ENCODE measurements at regions not wholly inside any gene's neighbourhood (a gene's known extent, or its start where the extent isn't known, plus 50 kb on each side); places are given as distances from the start of the nearest gene placed in this dataset.

- no peak for TF ChIP-seq GATA2 (IDR thresholded peaks at IDR 0.05; ENCODE audit: low read depth, low read length)
- TF ChIP-seq GATA3 (IDR thresholded peaks at IDR 0.05; ENCODE audit: low read depth, low read length), result no peak
Observed at GRCh38 chr2:239736358-239737143, 288.6 kb downstream of the NDUFA10 start.

- TF ChIP-seq GATA3 (IDR thresholded peaks at IDR 0.05; ENCODE audit: low read depth, low read length) (no peak), GATA2 (IDR thresholded peaks at IDR 0.05; ENCODE audit: low read depth, low read length) (no peak)
Observed at GRCh38 chr2:239735829-239736357, 289.2 kb downstream of the NDUFA10 start.

GRCh38 chr2:239735131-239735828 lies 289.9 kb downstream of the NDUFA10 start:
- no peak for TF ChIP-seq GATA3 (IDR thresholded peaks at IDR 0.05; ENCODE audit: low read depth, low read length)
- TF ChIP-seq GATA2 (IDR thresholded peaks at IDR 0.05; ENCODE audit: low read depth, low read length), result no peak

- TF ChIP-seq GATA2 (IDR thresholded peaks at IDR 0.05; ENCODE audit: low read depth, low read length) (no peak), GATA3 (IDR thresholded peaks at IDR 0.05; ENCODE audit: low read depth, low read length) (no peak)
Observed at GRCh38 chr2:239734436-239735005, 290.6 kb downstream of the NDUFA10 start.

- TF ChIP-seq GATA2 (IDR thresholded peaks at IDR 0.05; ENCODE audit: low read depth, low read length) (no peak), GATA3 (IDR thresholded peaks at IDR 0.05; ENCODE audit: low read depth, low read length) (no peak)
Observed at GRCh38 chr2:239732666-239733010, 292.5 kb downstream of the NDUFA10 start.

GRCh38 chr2:239731998-239732665 lies 293.0 kb downstream of the NDUFA10 start:
- TF ChIP-seq GATA3 (IDR thresholded peaks at IDR 0.05; ENCODE audit: low read depth, low read length) (no peak), GATA2 (IDR thresholded peaks at IDR 0.05; ENCODE audit: low read depth, low read length) (no peak)

GRCh38 chr2:239731422-239731821 lies 293.7 kb downstream of the NDUFA10 start:
- TF ChIP-seq GATA2 (IDR thresholded peaks at IDR 0.05; ENCODE audit: low read depth, low read length) (no peak), GATA3 (IDR thresholded peaks at IDR 0.05; ENCODE audit: low read depth, low read length) (no peak)

GRCh38 chr2:239730897-239731296 lies 294.2 kb downstream of the NDUFA10 start:
- peak; percentile 90 for TF ChIP-seq GATA2 (IDR thresholded peaks at IDR 0.05; ENCODE audit: low read depth, low read length)
- TF ChIP-seq GATA3 (IDR thresholded peaks at IDR 0.05; ENCODE audit: low read depth, low read length), result no peak

- no peak for TF ChIP-seq GATA2 (IDR thresholded peaks at IDR 0.05; ENCODE audit: low read depth, low read length)
- no peak for TF ChIP-seq GATA3 (IDR thresholded peaks at IDR 0.05; ENCODE audit: low read depth, low read length)
Observed at GRCh38 chr2:239729681-239730566, 295.2 kb downstream of the NDUFA10 start.

GRCh38 chr2:239729151-239729550 lies 296.0 kb downstream of the NDUFA10 start:
- no peak for TF ChIP-seq GATA2 (IDR thresholded peaks at IDR 0.05; ENCODE audit: low read depth, low read length)
- no peak for TF ChIP-seq GATA3 (IDR thresholded peaks at IDR 0.05; ENCODE audit: low read depth, low read length)

- 0 out of 2 replicates have a peak, but pooled peaks have one; percentile 23 for TF ChIP-seq GATA2 (IDR thresholded peaks at IDR 0.05; ENCODE audit: low read depth, low read length)
- TF ChIP-seq GATA3 (IDR thresholded peaks at IDR 0.05; ENCODE audit: low read depth, low read length), result no peak
Observed at GRCh38 chr2:239728751-239729150, 296.4 kb downstream of the NDUFA10 start.

- TF ChIP-seq GATA2 (IDR thresholded peaks at IDR 0.05; ENCODE audit: low read depth, low read length), result no peak
- no peak for TF ChIP-seq GATA3 (IDR thresholded peaks at IDR 0.05; ENCODE audit: low read depth, low read length)
Observed at GRCh38 chr2:239727776-239728600, 297.2 kb downstream of the NDUFA10 start.

Data from SH-SY5Y (cell line).